Stomach (tissue), 4 donors: ENCODE measurements at regions not wholly inside any gene's neighbourhood (a gene's known extent, or its start where the extent isn't known, plus 50 kb on each side); places are given as distances from the start of the nearest gene placed in this dataset.

Source experiments
- CTCF ChIP-seq, 7 experiments: fragments of 450-650 bp in 4 of 7; fragments of 200-600 bp in 3 of 7; sonication (generic) in 3 of 7; IDR thresholded peaks; one replicate each; pipeline ENCODE4 v1.5.1; 2016 to 2019; ENCODE audit warnings: antibody characterized with exemption in 7 of 7, control low read depth in 2 of 7, mild to moderate bottlenecking in 1 of 7
- EP300 ChIP-seq: sonication (generic); formaldehyde crosslinking; IDR thresholded peaks from one replicate; pipeline ENCODE4 v1.6.1; 2017; ENCODE audit warnings: antibody characterized with exemption

GRCh38 chr6:85081102-85081501 is 316.7 kb upstream of the TBX18 start:
- TF ChIP-seq CTCF (IDR thresholded peaks at IDR 0.05): no peak
- TF ChIP-seq EP300: no peak
